Lower leg skin (tissue), 3 donors: ENCODE measurements at regions not wholly inside any gene's neighbourhood (a gene's known extent, or its start where the extent isn't known, plus 50 kb on each side); places are given as distances from the start of the nearest gene placed in this dataset.

Source experiments
- POLR2A ChIP-seq, 2 donors: fragments of 450-650 bp; IDR thresholded peaks; one replicate each; pipeline ENCODE4 v1.6.1; 2016 to 2017; ENCODE audit warnings: antibody characterized with exemption in 2 of 2, mild to moderate bottlenecking in 1 of 2, moderate library complexity in 1 of 2
- TF ChIP-seq, protein P1 (sequence below), 3 donors: fragments of 450-650 bp; IDR thresholded peaks; one replicate each; pipeline ENCODE4 v1.5.1; 2016; ENCODE audit warnings: antibody characterized with exemption in 3 of 3, mild to moderate bottlenecking in 3 of 3, moderate library complexity in 2 of 3

DNA sequence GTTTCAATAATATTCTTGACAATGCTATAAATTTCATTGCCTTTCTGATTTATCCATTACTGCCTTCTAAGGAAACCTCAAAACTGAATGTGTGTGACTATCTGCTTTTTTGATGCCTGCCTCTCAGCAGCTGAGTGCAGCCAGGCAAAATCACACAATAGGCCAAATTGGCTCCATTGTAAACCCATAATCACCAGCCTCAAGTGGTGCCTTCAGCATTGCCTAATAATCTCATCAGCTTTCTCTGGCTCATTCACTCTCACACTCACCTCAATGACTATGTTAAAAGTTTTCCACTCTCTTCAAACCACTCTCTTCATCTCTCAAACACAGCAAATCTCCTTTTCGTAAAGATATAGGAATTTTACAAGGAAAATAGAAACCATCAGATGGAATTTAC is 182.5 kb upstream of the COL1A2 start:
- TF ChIP-seq, protein P1, sequence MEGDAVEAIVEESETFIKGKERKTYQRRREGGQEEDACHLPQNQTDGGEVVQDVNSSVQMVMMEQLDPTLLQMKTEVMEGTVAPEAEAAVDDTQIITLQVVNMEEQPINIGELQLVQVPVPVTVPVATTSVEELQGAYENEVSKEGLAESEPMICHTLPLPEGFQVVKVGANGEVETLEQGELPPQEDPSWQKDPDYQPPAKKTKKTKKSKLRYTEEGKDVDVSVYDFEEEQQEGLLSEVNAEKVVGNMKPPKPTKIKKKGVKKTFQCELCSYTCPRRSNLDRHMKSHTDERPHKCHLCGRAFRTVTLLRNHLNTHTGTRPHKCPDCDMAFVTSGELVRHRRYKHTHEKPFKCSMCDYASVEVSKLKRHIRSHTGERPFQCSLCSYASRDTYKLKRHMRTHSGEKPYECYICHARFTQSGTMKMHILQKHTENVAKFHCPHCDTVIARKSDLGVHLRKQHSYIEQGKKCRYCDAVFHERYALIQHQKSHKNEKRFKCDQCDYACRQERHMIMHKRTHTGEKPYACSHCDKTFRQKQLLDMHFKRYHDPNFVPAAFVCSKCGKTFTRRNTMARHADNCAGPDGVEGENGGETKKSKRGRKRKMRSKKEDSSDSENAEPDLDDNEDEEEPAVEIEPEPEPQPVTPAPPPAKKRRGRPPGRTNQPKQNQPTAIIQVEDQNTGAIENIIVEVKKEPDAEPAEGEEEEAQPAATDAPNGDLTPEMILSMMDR (IDR thresholded peaks at IDR 0.05): no peak
- TF ChIP-seq POLR2A (IDR thresholded peaks at IDR 0.05): no peak
